ENCODE measurements at regions not wholly inside any gene's neighbourhood (a gene's known extent, or its start where the extent isn't known, plus 50 kb on each side); places are given as distances from the start of the nearest gene placed in this dataset.

DNA sequence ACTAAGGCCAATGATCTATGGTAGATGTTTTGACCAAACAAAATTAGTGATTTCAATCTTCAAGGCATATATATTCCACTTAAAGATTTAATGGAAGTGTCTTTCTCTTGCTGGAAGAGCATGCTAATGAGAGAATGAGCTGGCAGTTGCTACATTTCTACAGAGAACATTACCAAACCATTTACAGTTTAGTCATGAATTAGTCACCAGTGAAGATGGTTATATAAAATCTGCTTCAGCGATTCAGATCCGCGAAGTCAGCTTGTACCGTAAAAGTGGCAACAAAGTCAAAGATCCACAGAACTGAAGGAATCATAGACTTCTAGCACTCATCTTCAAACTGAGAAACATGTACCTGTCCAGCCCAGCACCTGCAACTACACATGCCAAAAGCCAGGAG is 156.3 kb downstream of the SLITRK5 start:
- 95% methylated on average over 4 of the region's 4 CpGs for WGBS
- Histone ChIP-seq H3K27ac (ENCODE audit: low read depth in 1 of 2, low read length in 2 of 2) (no peak overlapping the region), H3K4me1 (ENCODE audit: control insufficient read depth in 4 of 4, insufficient read depth in 4 of 4, low read length in 3 of 4) (no peaks in the 10 kb centered on the region), H3K9ac (ENCODE audit: low read depth in 1 of 2, low read length in 2 of 2) (no peak overlapping the region), H3K36me3 (ENCODE audit: control insufficient read depth in 4 of 4, insufficient read depth in 3 of 4, low read depth in 1 of 4, low read length in 3 of 4) (no peaks in the 10 kb centered on the region), H3K4me3 (ENCODE audit: low read depth in 1 of 3, low read length in 3 of 3) (no peak overlapping the region), H3K9me3 (ENCODE audit: control insufficient read depth in 4 of 4, low read length in 3 of 4) (no peaks in the 10 kb centered on the region), H3K27me3 (ENCODE audit: control insufficient read depth in 4 of 4, insufficient read depth in 4 of 4, low read length in 3 of 4) (no peaks in the 10 kb centered on the region)
- TF ChIP-seq FOXA1 (IDR thresholded peaks at IDR 0.05) (no peak), ATF3 (IDR thresholded peaks at IDR 0.05) (no peak), HNF4A (conservative IDR thresholded peaks at IDR 0.05) (no peak), SP1 (IDR thresholded peaks at IDR 0.05) (no peak), HNF4G (IDR thresholded peaks at IDR 0.05) (no peak), NR2F2 (IDR thresholded peaks at IDR 0.05) (no peak), TAF1 (conservative IDR thresholded peaks at IDR 0.05) (no peak), RAD21 (IDR thresholded peaks at IDR 0.05) (no peak)
- DNase-seq (ENCODE audit: low spot score): no peak

GRCh38 chr13:87837522-87837921 is 166.4 kb downstream of the SLITRK5 start:
- WGBS: 20% methylated on average over 1 of the region's 1 CpG
- no peak for DNase-seq (ENCODE audit: low spot score)

DNA sequence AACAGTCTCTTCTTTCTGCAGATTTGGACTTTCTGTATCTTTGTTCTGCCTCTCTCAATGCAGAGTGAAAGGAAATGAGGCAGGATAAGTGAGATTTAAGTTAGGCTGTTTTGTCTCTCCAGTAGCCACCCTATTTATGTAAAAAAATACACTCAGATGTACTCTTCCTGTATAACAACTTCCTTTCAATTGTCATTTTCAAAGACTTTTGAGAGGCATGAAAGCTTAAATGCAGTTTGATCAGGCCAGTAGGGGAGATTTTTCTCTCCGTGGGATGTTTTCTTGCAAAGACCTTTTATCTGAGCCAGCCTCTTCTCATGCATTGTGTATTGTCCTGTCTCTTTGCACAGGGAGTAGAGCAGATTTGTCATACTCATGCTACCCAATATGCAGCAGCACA is 166.8 kb downstream of the SLITRK5 start:
- H3K27ac ChIP-seq (ENCODE audit: low read depth in 1 of 2, low read length in 2 of 2): no peak overlapping the region
- no peak overlapping the region for H3K9ac ChIP-seq (ENCODE audit: low read depth in 1 of 2, low read length in 2 of 2)
- H3K36me3 ChIP-seq (ENCODE audit: control insufficient read depth in 4 of 4, insufficient read depth in 3 of 4, low read depth in 1 of 4, low read length in 3 of 4): no peaks in the 10 kb centered on the region
- H3K9me3 ChIP-seq (ENCODE audit: control insufficient read depth in 4 of 4, low read length in 3 of 4): peaks cover 0 to 3% (median 0%) of the 10 kb centered on the region in 4 donors
- WGBS: 33% methylated on average over 1 of the region's 1 CpG
- DNase-seq (ENCODE audit: low spot score): no peak
- no peaks in the 10 kb centered on the region for H3K4me1 ChIP-seq (ENCODE audit: control insufficient read depth in 4 of 4, insufficient read depth in 4 of 4, low read length in 3 of 4)
- no peak overlapping the region for H3K4me3 ChIP-seq (ENCODE audit: low read depth in 1 of 3, low read length in 3 of 3)
- no peaks in the 10 kb centered on the region for H3K27me3 ChIP-seq (ENCODE audit: control insufficient read depth in 4 of 4, insufficient read depth in 4 of 4, low read length in 3 of 4)
- TF ChIP-seq EGR1 (IDR thresholded peaks at IDR 0.05; ENCODE audit: low read depth in 2 of 2): no peak
- TF ChIP-seq GABPA (IDR thresholded peaks at IDR 0.05 in 1 of 2, conservative IDR thresholded peaks at IDR 0.05 in 1 of 2): no peak
- no peak for TF ChIP-seq HNF4G (IDR thresholded peaks at IDR 0.05)
- no peak for TF ChIP-seq CTCF (IDR thresholded peaks at IDR 0.05; ENCODE audit: low read depth, low read length, missing input control)
- TF ChIP-seq, protein P1, sequence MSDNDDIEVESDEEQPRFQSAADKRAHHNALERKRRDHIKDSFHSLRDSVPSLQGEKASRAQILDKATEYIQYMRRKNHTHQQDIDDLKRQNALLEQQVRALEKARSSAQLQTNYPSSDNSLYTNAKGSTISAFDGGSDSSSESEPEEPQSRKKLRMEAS (IDR thresholded peaks at IDR 0.05): no peak
- no peak for TF ChIP-seq YY1 (IDR thresholded peaks at IDR 0.05)
- TF ChIP-seq JUND (IDR thresholded peaks at IDR 0.05): no peak
- TF ChIP-seq RAD21 (IDR thresholded peaks at IDR 0.05): no peak
- TF ChIP-seq, protein P2, sequence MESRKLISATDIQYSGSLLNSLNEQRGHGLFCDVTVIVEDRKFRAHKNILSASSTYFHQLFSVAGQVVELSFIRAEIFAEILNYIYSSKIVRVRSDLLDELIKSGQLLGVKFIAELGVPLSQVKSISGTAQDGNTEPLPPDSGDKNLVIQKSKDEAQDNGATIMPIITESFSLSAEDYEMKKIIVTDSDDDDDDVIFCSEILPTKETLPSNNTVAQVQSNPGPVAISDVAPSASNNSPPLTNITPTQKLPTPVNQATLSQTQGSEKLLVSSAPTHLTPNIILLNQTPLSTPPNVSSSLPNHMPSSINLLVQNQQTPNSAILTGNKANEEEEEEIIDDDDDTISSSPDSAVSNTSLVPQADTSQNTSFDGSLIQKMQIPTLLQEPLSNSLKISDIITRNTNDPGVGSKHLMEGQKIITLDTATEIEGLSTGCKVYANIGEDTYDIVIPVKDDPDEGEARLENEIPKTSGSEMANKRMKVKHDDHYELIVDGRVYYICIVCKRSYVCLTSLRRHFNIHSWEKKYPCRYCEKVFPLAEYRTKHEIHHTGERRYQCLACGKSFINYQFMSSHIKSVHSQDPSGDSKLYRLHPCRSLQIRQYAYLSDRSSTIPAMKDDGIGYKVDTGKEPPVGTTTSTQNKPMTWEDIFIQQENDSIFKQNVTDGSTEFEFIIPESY (IDR thresholded peaks at IDR 0.05): no peak
- no peak for TF ChIP-seq FOXA2 (IDR thresholded peaks at IDR 0.05)
- TF ChIP-seq ATF3 (IDR thresholded peaks at IDR 0.05): no peak

More at GRCh38 chr13:87837522-87837921, 166.4 kb downstream of the SLITRK5 start:
- Histone ChIP-seq H3K36me3 (ENCODE audit: control insufficient read depth in 4 of 4, insufficient read depth in 3 of 4, low read depth in 1 of 4, low read length in 3 of 4) (no peaks in the 10 kb centered on the region), H3K9ac (ENCODE audit: low read depth in 1 of 2, low read length in 2 of 2) (no peak overlapping the region), H3K4me3 (ENCODE audit: low read depth in 1 of 3, low read length in 3 of 3) (no peak overlapping the region), H3K4me1 (ENCODE audit: control insufficient read depth in 4 of 4, insufficient read depth in 4 of 4, low read length in 3 of 4) (no peaks in the 10 kb centered on the region), H3K27me3 (ENCODE audit: control insufficient read depth in 4 of 4, insufficient read depth in 4 of 4, low read length in 3 of 4) (no peaks in the 10 kb centered on the region), H3K27ac (ENCODE audit: low read depth in 1 of 2, low read length in 2 of 2) (no peak overlapping the region), H3K9me3 (ENCODE audit: control insufficient read depth in 4 of 4, low read length in 3 of 4) (no peaks in the 10 kb centered on the region)
- no peak for TF ChIP-seq FOXA2 (IDR thresholded peaks at IDR 0.05)
- no peak for TF ChIP-seq HNF4A (conservative IDR thresholded peaks at IDR 0.05)
- TF ChIP-seq SP1 (IDR thresholded peaks at IDR 0.05): no peak
- no peak for TF ChIP-seq FOXA1 (IDR thresholded peaks at IDR 0.05)
- TF ChIP-seq HNF4G (IDR thresholded peaks at IDR 0.05): no peak
- TF ChIP-seq EGR1 (IDR thresholded peaks at IDR 0.05; ENCODE audit: low read depth in 2 of 2): no peak
- TF ChIP-seq, protein P3, sequence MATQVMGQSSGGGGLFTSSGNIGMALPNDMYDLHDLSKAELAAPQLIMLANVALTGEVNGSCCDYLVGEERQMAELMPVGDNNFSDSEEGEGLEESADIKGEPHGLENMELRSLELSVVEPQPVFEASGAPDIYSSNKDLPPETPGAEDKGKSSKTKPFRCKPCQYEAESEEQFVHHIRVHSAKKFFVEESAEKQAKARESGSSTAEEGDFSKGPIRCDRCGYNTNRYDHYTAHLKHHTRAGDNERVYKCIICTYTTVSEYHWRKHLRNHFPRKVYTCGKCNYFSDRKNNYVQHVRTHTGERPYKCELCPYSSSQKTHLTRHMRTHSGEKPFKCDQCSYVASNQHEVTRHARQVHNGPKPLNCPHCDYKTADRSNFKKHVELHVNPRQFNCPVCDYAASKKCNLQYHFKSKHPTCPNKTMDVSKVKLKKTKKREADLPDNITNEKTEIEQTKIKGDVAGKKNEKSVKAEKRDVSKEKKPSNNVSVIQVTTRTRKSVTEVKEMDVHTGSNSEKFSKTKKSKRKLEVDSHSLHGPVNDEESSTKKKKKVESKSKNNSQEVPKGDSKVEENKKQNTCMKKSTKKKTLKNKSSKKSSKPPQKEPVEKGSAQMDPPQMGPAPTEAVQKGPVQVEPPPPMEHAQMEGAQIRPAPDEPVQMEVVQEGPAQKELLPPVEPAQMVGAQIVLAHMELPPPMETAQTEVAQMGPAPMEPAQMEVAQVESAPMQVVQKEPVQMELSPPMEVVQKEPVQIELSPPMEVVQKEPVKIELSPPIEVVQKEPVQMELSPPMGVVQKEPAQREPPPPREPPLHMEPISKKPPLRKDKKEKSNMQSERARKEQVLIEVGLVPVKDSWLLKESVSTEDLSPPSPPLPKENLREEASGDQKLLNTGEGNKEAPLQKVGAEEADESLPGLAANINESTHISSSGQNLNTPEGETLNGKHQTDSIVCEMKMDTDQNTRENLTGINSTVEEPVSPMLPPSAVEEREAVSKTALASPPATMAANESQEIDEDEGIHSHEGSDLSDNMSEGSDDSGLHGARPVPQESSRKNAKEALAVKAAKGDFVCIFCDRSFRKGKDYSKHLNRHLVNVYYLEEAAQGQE (IDR thresholded peaks at IDR 0.05): no peak
- no peak for TF ChIP-seq JUND (IDR thresholded peaks at IDR 0.05)
- TF ChIP-seq ATF3 (IDR thresholded peaks at IDR 0.05): no peak

Data from liver (tissue), 8 donors.